Head of caudate nucleus (tissue), 42 donors: ENCODE measurements at regions not wholly inside any gene's neighbourhood (a gene's known extent, or its start where the extent isn't known, plus 50 kb on each side); places are given as distances from the start of the nearest gene placed in this dataset.
A peak's percentile ranks its signal among the peaks of the same experiment; 100 is the strongest.

Experiments
- DNase-seq, 42 donors: peaks; one replicate each; pipeline versions ENCODE4 v3.0.0 to v3.0.0-alpha.2; 2020 to 2021; ENCODE audit warnings: mixed read lengths in 7 of 42
- intact Hi-C: fragments of 100-400 bp; cut with DNase I; formaldehyde crosslinking; loops from one replicate; pipeline ENCODE4 v1.15.0; 2022

- intact Hi-C loops: no loop called here
- no peak for DNase-seq
Observed at GRCh38 chrX:125953814-125954213, 212.3 kb downstream of the DCAF12L2 start.

- DNase-seq: no peak
- intact Hi-C loops: no loop called here
Observed at GRCh38 chrX:125954236-125954635, 211.9 kb downstream of the DCAF12L2 start.

GRCh38 chrX:125977851-125978250 is 188.2 kb downstream of the DCAF12L2 start:
- no peak for DNase-seq
- intact Hi-C loops: no loop called here

GRCh38 chrX:125998432-125998831 is 167.7 kb downstream of the DCAF12L2 start:
- DNase-seq: peak in 1 of 42 donors; percentile 8
- intact Hi-C loops: no loop called here

GRCh38 chrX:126027229-126027628 is 138.9 kb downstream of the DCAF12L2 start:
- intact Hi-C loops: no loop called here
- no peak for DNase-seq

GRCh38 chrX:126030021-126030420 is 136.1 kb downstream of the DCAF12L2 start:
- DNase-seq: no peak
- intact Hi-C loops: no loop called here

GRCh38 chrX:126063984-126064383 is 102.1 kb downstream of the DCAF12L2 start:
- intact Hi-C loops: no loop called here
- no peak for DNase-seq

- no peak for DNase-seq
- intact Hi-C loops: no loop called here
Observed at GRCh38 chrX:126064901-126065541, 101.1 kb downstream of the DCAF12L2 start.

- DNase-seq: no peak
- intact Hi-C loops: no loop called here
Observed at GRCh38 chrX:126065901-126066660, 100.0 kb downstream of the DCAF12L2 start.
